GM03348 (cell line): ENCODE measurements at regions not wholly inside any gene's neighbourhood (a gene's known extent, or its start where the extent isn't known, plus 50 kb on each side); places are given as distances from the start of the nearest gene placed in this dataset.
"Not testable (repeated sequence)": the region's sequence is repeated elsewhere in the genome, so short reads cannot be mapped to it uniquely, and the experiment has no call there.

Experiments used
- DNase-seq: peaks from one replicate; pipeline ENCODE4 v3.0.0; 2012; ENCODE audit warnings: low spot score

DNA sequence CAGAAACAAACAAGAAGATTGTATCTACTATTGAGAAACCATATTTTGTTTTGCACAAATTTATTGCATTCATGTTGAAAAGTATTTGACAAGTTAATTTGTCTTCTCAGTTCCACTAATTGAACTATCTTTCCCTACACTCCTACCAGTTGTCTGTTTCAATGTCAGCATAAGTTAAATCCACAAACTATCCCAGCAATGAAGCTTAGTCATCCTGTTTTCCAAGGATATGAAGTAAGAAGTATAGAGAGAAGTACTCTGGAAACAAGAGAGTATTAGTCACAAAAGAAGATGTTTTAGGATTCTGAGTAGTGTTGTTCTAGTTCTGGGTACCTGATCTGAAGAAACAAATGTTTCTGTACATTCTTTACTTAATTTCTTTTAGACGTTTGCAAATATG, 261.6 kb upstream of the ZNF804A start:
- DNase-seq, result no peak

DNA sequence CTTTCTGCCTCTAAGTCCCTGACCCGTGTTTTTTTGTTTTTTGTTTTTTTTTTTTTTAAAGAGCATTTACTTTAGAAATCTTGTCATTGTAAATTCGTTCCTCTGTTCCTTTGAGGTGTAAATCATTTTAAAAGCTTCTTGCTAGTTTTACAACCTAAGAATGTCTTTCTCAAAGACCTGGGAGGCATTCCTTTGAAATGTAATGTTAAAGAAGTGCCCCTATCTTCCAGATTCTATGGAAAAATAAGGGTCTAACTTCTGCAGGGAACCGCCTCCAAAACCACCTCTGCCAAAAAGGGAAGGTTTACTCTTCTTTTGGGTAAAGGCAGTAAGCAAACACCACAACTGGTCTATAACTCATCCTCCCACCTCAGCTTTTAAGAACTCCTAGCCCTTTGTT, 259.6 kb upstream of the ZNF804A start:
- no peak for DNase-seq

DNA sequence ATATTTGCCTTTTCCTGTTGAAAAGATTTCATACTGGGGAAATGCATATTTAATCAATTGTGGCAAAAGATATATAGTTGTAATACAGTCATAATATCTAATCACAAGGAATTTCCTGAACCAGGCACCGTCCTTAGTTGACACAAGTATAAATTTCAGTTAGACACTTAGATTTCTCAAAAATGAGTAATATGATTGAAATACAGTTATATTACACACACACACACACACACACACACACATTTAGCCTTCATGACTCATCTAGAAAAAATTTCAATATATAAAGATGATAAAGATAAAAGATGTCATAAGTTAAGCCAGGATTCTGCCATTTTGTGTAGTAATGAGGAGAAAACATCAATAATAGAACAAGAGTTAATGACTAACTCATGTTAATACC, 258.4 kb upstream of the ZNF804A start:
- no peak for DNase-seq

DNA sequence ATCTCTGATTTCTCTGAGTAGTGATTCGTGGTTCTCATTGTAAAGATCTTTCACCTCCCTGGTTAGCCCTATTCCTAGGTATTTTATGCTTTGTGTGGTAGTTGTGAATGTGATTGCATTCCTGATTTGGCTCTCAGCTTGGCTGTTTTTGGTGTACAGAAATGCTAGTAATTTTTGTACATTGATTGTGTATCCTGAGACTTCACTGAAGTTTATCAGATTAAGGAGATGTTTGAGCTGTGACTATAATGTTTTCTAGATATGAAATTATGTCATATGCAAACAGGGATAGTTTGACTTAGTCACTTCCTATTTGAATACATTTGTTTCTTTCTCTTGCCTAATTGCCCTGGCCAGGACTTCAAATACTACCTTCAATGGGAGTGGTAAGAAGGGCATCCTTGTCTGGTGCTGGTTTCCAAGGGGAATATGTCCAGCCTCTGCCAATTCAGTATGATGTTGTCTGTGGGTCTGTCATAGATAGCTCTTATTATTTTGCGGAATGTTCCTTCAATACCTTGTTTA, 251.9 kb upstream of the ZNF804A start:
- no peak for DNase-seq

DNA sequence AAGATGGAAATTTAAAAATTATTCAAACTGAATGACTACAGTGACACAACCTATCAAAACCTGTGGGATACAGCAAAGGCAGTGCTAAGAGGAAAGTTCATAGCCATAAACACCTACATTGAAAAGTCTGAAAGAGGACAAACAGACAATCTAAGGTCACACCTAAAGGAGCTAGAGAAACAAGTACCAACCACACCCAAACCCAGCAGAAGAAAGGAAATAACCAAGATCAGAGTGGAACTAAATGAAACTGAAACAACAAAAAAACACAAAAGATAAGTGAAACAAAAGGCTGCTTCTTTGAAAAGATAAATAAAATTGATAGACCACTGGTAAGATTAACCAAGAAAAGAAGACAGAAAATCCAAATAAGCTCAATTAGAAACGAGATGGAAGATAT, 247.2 kb upstream of the ZNF804A start:
- no peak for DNase-seq

DNA sequence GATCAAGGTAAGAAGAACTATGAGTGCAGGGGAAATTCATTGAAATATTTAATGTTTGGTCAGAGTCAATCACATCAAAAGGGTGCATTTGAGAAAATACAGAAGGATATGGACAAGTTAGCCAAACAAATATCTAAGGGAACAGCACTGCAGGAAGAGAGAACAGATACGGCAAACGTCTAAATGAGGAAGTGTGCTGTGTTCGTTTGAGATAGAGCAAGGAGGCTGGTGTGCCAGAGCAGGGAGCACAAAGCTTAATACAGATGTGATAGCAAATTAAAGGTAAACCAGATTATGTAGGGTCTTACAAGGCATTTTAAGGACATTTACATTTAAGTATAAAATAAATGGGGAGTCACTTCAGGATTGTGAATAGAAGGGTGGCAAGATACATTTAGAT, 241.3 kb upstream of the ZNF804A start:
- no peak for DNase-seq

DNA sequence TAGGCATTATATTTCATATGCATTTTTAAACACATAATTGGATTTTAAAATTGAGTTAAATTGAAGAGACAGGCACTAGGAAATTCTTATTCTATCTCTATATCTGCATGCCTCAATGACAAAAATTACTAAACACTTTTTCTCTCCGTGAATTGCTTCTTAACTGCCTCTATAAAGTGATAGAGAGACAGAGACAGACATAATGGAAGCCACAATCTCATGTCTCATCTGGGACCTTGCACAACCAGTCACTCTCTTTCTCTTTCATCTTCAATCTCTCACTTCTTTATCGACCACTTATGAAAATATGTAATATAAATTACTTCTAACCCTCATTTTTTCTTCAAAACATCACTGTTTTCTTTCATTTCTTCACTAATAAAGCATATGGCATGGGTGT, 238.9 kb upstream of the ZNF804A start:
- no peak for DNase-seq

DNA sequence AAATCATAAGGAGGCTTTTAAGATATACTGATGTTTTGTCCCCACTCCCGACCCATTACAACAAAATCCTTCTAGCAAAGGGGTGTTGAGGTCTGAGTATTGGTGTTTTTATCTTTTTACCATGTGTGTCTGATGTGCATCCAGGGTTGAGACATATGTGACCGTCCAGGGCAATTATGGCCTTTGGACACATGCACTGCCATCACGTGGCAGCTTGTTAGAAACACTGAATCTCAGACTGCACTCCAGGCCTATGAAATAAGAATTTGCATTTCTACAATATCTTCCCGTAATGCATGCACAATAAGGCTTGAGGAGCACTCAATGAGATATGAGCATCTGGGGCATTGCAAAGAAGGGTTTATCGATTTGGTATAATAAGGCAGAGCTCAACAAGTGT, 235.1 kb upstream of the ZNF804A start:
- no peak for DNase-seq

DNA sequence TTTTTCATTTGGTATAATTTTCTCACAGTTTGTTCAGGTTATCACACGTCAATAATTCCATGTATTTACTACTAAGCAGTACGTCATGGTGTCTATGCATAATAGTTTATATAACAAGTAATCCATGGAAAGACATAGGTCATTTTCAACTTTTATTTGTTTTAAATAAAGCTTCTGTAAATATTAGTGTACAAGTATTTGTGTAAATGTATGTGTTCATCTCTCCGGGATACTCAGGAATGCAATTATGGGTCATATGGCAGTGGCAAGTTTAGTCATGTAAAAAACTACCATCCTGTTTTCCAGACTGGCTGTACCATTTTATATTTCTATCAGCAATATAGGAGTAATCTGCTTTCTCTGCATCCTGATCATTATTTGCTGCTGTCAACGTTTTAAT, 231.1 kb upstream of the ZNF804A start:
- no peak for DNase-seq

DNA sequence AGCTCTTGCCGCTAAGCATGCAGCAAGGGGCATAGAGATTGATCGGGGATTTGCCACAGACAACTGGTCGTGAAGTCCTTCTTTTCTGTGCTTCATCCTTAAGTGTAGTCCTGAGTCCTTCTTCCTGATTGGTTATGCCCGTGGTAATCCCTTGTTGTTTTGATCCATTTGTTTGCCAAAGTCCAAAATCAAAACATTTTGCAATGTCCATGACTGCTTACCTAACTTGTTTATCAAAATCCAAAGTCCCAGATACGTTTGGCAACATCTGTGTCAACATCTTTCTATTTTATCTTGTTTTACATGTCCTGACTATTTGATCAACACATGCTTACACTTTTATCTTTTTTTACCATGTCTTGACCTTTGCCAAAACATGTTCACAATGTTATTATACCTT, 229.0 kb upstream of the ZNF804A start:
- no peak for DNase-seq

DNA sequence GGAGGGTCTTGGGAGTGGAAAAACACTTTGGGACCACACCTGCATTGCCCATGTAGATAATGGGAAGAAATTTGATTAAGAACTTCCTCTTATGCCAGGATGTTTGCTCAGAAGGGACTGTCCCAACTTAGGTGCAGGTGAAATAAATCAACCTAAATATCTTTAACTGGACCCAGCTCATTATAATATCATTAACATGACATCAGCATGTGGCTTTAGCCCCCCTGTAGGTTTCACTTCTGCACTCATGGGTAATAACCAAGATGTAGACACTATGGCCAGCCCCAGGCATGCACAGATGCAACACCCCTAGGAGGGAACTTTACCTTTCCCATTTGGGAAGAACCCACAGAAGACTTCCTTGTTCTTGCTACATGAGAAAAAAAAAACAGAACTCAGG, 227.4 kb upstream of the ZNF804A start:
- no peak for DNase-seq

DNA sequence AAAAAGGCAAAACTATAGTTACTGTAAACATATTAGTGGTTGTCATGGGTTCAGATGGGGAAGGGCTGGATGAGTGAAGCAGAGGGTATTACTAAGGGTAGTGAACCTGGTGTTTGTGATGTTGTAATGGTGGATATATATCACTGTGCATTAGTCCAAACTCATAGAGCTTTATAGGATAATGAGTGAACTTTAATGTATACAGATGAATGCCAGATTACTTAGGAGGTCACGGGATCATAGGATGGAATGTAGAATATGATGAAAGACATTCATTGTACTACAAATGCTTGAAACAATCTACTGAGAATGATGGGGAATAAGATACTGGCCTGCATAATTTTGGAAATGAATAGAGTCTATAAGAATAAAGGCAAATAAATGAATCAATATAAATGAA, 226.7 kb upstream of the ZNF804A start:
- no peak for DNase-seq

DNA sequence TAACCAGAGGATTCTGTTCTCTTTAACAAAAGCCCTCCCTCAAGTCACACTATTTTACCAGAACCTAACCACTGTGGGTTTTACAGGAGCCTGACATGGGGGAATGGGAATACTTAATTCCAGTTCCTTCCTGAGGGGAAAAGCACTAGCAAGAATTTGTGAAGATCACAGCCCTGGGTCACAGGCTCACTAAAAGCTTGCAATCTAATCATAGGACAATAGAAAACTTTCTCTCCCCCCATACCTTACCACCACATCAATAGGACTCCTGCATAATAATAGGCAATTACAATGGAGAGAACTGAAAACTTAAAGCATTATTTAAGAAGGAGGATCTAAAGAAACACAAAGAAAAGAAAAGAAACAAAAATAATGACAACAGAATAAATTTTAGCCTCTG, 225.8 kb upstream of the ZNF804A start:
- no peak for DNase-seq

DNA sequence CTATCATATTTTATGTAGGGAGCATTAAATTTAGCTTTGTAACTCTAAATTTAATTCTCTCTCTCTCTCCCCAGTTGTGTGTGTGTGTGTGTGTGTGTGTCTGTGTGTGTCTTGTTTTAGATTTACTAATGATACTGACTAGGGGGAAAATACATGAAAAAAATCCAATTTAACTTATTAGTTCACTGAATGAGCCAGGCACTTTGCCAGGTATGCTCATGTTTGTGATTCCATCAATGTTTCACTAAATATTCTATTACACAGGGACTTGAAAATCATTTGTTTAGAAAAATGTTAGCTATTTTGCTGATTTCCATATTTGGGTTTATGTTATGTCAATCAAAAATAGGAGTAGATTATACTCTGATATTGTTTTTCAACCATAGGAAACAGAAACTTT, 203.7 kb upstream of the ZNF804A start:
- no peak for DNase-seq

DNA sequence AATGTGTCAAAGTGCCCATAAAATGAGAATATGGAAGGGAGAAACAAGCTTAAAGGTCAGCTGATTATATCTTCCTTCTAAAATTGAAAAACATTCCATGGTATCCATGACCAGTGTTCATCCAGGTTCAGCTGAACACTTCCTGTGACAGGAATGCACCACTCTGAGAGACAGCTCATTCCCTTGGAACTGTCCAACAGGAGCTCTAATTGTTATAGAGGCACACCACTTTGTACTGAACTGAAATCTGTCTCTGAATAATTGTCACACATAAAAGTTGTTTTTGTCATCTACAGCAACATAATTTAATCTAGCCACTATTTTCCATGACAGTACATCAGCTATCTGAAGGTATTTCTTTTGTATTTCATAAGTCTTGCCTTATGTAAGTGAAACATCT, 195.9 kb upstream of the ZNF804A start:
- no peak for DNase-seq

DNA sequence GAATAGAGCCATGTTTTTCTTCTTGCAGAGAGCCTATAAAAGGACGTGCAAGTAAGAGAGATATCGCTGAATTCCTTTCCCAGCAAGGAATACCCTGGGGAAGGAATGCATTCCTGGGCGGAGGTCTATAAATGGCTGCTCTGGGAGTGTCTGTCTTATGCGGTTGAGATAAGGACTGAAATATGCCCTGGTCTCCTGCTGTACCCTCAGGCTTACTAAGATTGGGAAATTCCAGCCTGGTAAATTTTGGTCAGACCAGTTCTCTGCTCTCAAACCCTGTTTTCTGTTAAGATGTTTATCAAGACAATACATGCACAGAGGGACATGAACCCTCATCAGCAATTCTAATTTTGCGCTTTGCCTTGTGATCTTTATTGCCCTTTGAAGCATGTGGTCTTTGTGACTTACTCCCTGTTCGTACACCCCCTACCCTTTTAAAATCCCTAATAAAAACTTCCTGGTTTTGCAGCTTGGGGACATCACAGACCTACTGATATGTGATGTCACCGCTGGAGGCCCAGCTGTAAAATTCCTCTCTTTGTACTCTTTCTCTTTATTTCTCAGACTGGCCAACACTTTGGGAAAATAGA, 191.2 kb upstream of the ZNF804A start:
- DNase-seq, result not testable (repeated sequence)

DNA sequence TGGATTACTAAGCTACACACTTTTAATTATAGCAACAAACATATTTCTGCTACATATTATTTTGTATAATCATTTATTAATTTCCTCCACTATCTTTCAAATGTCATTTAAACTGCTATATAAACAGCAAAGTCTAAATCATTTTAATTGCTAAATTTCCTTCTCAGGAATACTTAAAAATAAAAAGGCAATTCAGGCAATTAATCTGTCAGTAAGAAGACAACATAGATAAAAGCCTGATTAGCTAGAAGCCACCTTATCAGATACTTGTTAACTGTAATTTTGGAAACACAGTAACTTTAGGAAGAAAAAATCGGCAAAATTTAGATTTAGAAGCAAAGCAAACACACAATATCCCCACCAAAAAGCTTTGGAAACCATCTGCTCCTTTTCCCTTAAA, 188.2 kb upstream of the ZNF804A start:
- no peak for DNase-seq

DNA sequence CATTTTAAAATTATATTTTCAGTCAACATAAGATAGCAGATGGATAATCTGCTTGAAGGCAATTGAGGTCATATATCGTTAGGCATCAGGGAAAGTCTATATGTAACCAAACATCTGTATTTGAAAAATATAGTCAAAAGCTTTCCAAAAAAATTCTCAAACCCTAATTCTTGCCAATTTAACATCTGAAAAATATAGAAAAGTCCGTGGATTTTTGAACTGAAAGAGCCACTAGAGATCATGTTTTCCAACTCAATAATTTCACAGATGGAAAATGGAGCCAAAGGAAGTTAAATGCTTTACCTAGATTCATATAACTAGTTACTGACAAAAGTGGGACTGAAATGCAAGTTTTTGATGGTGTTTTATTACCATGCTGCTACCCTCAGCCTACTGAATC, 185.1 kb upstream of the ZNF804A start:
- DNase-seq, result no peak

DNA sequence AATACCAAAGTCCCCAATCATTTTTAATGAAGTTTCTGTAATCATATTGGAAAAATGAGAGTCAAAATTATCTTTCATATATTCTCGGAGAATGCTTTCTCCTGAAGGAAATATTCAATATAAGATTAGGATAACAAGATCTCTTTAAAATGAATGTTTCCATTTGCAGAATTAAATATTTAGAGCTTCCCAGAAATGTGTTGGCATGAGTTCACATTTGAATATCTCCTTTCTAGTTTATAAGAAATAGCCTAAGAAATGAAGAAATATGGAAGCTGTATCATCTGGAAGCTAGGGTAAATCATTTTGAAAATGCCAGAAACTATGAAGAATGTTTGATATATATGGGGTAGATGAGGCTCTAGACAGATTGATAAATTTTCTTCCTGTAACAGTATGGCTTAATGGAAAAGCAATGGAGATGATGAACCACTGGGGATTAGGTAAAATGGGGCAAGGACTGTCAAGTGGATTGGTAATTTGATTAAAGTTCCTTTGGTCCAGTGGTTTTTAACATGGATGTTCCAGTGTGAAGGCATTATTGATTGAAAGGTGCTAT, 184.6 kb upstream of the ZNF804A start:
- DNase-seq, result no peak

DNA sequence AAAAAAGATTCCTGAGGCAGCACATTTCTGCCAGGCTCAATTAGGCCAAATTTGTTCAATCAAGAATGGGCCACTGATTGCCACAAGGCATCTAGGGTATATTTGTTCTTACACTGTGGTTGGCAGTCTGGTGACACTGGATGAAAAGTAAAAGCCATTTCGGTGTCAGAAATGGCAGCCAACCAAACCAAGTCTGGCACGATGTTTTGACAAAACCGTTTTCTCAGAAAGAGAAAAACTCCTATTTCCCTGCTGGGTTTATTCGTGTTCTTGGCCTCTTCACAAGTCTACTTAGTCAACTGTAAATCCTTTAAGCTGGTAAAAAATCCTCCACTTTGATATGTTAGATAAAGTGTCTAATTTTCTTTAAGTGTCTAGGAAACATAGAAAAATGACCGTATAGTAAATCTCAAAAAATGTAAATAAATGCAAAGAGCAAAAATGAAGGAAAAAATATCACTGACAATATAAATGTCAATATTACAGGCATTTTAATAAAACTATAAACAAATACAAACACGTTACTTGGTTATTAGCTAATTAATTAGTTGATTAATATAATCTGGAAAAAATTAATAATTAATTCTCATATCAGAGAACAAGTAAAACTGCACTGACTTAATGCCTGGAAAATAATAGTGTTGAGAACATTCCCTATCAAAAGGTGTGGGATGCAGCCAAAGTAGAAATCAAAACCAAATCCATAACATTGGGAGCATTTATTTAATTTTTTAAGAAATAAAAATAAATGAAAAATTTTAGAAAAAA, 182.0 kb upstream of the ZNF804A start:
- DNase-seq, result no peak

DNA sequence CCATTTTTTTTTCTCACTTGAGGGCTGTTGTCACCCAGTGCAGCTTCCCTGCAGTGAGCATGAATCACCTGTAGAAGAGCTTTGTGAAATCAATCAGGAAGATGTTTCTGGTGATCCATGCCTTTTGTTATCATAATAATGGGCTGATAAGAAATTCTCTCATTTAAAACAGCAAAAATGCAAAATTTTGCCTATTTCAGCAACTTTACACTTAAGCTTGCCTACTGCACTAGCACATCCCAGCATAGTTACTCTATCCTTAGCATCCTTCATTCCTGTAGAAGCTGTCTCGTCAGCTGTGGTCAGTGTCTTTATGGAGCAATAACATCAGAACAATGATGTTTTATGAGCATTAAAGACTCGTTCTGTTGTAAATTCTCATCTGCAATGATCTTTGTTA, 178.6 kb upstream of the ZNF804A start:
- DNase-seq, result no peak

DNA sequence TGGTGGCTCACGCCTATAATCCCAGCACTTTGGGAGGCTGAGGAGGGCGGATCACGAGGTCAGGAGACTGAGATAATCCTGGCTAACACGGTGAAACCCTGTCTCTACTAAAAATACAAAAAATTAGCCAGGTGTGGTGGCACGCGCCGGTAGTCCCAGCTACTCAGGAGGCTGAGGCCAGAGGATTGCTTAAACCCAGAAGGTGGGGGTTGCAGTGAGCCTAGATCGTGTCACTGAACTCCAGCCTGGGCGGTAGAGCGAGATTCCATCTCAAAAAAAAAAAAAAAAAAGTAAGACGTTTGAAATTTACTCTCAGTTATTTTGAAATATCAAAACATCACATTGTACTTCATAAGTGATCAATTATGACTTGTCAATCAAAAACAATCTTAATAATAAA, 176.9 kb upstream of the ZNF804A start:
- DNase-seq, result not testable (repeated sequence)

DNA sequence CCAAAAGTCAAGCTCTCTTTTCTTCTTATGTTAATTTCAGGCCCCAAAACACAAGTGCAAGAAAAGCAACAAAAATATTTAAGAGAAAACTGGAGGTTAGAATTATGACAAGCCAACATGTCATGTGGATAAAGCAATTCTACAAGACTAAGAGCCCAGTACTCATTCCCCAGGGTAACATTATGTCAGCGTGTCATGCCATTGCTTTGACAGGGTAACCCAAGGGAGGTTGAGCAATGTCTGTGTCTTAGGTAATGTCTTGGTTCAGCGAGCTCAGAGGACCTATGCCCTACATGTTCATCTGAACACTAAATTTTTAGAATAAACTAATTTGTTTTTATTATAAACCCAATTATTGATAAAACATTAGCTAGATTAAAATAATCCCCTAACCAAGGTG, 173.2 kb upstream of the ZNF804A start:
- no peak for DNase-seq

DNA sequence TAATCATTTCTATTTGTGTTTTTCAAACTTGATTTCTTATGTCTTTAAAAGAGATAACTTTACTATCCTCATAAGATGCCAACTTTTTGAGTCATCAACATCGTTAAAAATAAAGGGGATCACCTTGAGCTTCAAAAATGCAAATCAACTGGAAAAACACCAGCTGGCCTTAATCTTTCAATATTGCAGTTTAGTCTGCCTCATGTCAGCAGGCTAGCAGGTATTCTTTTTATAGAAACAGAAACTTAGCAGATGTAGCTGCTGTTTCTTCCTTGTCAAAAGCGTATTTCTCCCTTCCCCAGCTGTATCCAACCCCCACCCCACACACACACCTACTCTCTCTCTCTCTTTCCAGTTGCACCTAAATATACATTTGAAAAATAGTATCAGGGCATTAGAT, 154.1 kb upstream of the ZNF804A start:
- DNase-seq, result no peak
